OCI-LY7 (cell line): ENCODE measurements at regions not wholly inside any gene's neighbourhood (a gene's known extent, or its start where the extent isn't known, plus 50 kb on each side); places are given as distances from the start of the nearest gene placed in this dataset.

Source experiments
- BruUV-seq: library from RNA; stranded (reverse); fragments of 400-500 nt; replicated peaks from 2 replicates; lab custom pipeline; 2021; lab: Mats Ljungman, UMichigan
- CTCF ChIA-PET: fragments of 300-600 bp; sonication (Branson Sonifier 250); formaldehyde crosslinking; loops from one replicate; lab custom pipeline; 2022; ENCODE audit warnings: antibody characterized with exemption; ENCODE audit not compliant: unreplicated experiment; lab: Charles Lee
- POLR2A ChIA-PET: fragments of 300-600 bp; sonication (Branson Sonifier 250); formaldehyde crosslinking; loops from one replicate; lab custom pipeline; 2022; ENCODE audit warnings: antibody characterized with exemption; lab: Charles Lee
- DNase-seq: peaks from one replicate; pipeline ENCODE4 v3.0.0-alpha.2; 2015; ENCODE audit warnings: low spot score
- H2AFZ ChIP-seq: fragments of 200-600 bp; sonication (generic), shearing (Covaris generic); 2 replicates; pipeline ENCODE4 v1.6.1; 2014; ENCODE audit warnings: mild to moderate bottlenecking, antibody characterized with exemption, low read length, moderate library complexity
- H3K27ac ChIP-seq: fragments of 200-600 bp; sonication (generic); 2 replicates; pipeline ENCODE4 v1.5.1; 2014; ENCODE audit warnings: mixed run types, low read depth, mild to moderate bottlenecking, moderate library complexity, low read length, inconsistent platforms; ENCODE audit not compliant: poor library complexity, severe bottlenecking
- H3K36me3 ChIP-seq: fragments of 200-600 bp; sonication (generic); 2 replicates; pipeline ENCODE4 v1.6.1; 2014; ENCODE audit warnings: mild to moderate bottlenecking, antibody characterized with exemption, low read length, moderate library complexity, mixed read lengths; ENCODE audit not compliant: insufficient read depth
- H3K4me1 ChIP-seq: fragments of 200-600 bp; sonication (generic); 2 replicates; pipeline ENCODE4 v1.5.1; 2014; ENCODE audit warnings: mild to moderate bottlenecking, low read length; ENCODE audit not compliant: insufficient read depth, poor library complexity, severe bottlenecking
- H3K4me2 ChIP-seq: fragments of 200-600 bp; sonication (generic); 2 replicates; pipeline ENCODE4 v1.6.1; 2014; ENCODE audit warnings: mild to moderate bottlenecking, low read length
- H3K4me3 ChIP-seq: fragments of 200-600 bp; sonication (generic); 2 replicates; pipeline ENCODE4 v1.5.1; 2014; ENCODE audit warnings: mild to moderate bottlenecking, low read depth, low read length; ENCODE audit not compliant: poor library complexity, severe bottlenecking
- H3K79me2 ChIP-seq: fragments of 200-600 bp; sonication (generic); 2 replicates; pipeline ENCODE4 v1.6.1; 2016; ENCODE audit warnings: low read depth, mild to moderate bottlenecking, low read length, moderate library complexity, mixed read lengths; ENCODE audit not compliant: insufficient read depth
- H3K9me2 ChIP-seq: fragments of 200-600 bp; sonication (generic); 2 replicates; pipeline ENCODE4 v1.6.1; 2016; ENCODE audit warnings: mild to moderate bottlenecking, low read length, mixed read lengths; ENCODE audit not compliant: insufficient read depth
- H3K9me3 ChIP-seq: fragments of 200-600 bp; sonication (generic); 2 replicates; pipeline ENCODE4 v1.6.1; 2014; ENCODE audit warnings: mild to moderate bottlenecking, mixed run types, low read length, mixed read lengths
- H4K20me1 ChIP-seq: fragments of 200-600 bp; sonication (generic); 2 replicates; pipeline ENCODE4 v1.6.1; 2014; ENCODE audit warnings: mild to moderate bottlenecking, antibody characterized with exemption, low read length, moderate library complexity, mixed read lengths; ENCODE audit not compliant: insufficient read depth
- EZH2phosphoT487 ChIP-seq: fragments of 200-600 bp; sonication (generic); IDR thresholded peaks from 2 replicates; pipeline ENCODE4 v1.6.1; 2018; ENCODE audit warnings: low read depth, borderline replicate concordance, mild to moderate bottlenecking, mixed run types, antibody characterized with exemption, low read length, moderate library complexity, mixed read lengths
- intact Hi-C: fragments of 100-400 bp; cut with micrococcal nuclease; formaldehyde crosslinking; loops from one replicate; pipeline ENCODE4 v1.10.0; 2022; ENCODE audit not compliant: unreplicated experiment
- TF ChIP-seq, protein P1 (sequence below): fragments of 200-600 bp; sonication (generic); conservative IDR thresholded peaks from 2 replicates; pipeline ENCODE4 v1.5.1; 2014; ENCODE audit warnings: mild to moderate bottlenecking, antibody characterized with exemption, low read length, moderate library complexity, mixed read lengths

DNA sequence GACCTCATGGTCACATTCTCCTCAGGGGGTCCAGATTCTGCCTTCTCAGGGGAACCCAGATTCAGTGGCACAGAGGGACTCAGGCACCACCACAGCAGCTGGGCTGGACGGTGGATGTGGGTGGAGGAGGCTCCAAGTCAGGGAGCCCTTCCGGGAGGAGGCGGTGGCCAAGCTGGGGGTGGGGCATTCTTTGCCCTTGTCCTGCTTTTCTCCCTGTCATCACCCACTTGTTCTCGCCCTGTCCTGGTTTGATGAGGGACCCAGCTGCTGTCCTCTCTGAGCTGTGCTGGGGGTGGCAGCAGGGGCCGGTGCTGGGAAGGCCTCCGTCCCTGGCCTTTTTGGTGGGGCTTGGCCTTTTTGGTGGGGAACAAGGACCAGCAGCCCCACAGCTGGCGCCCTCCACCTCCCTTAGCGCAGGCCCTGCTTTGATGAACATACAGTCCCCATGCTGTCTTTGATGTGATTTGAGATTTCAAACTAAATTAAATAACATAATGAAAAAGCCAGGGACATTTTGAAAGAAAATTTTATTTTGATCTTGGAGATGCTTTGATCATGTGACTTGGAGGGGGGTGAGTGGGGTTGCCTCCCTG is 1168.2 kb downstream of the BRD1 start:
- H3K27ac ChIP-seq = no peak overlapping the region
- DNase-seq = no peak
- H3K4me1 ChIP-seq = no peaks in the 10 kb centered on the region
- TF ChIP-seq EZH2phosphoT487 = no peak
- TF ChIP-seq, protein P1, sequence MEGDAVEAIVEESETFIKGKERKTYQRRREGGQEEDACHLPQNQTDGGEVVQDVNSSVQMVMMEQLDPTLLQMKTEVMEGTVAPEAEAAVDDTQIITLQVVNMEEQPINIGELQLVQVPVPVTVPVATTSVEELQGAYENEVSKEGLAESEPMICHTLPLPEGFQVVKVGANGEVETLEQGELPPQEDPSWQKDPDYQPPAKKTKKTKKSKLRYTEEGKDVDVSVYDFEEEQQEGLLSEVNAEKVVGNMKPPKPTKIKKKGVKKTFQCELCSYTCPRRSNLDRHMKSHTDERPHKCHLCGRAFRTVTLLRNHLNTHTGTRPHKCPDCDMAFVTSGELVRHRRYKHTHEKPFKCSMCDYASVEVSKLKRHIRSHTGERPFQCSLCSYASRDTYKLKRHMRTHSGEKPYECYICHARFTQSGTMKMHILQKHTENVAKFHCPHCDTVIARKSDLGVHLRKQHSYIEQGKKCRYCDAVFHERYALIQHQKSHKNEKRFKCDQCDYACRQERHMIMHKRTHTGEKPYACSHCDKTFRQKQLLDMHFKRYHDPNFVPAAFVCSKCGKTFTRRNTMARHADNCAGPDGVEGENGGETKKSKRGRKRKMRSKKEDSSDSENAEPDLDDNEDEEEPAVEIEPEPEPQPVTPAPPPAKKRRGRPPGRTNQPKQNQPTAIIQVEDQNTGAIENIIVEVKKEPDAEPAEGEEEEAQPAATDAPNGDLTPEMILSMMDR = no peak
- H2AFZ ChIP-seq = no peak overlapping the region
- H3K79me2 ChIP-seq = no peaks in the 10 kb centered on the region
- no peaks in the 10 kb centered on the region for H3K36me3 ChIP-seq
- no peak overlapping the region for H3K4me2 ChIP-seq
- H3K4me3 ChIP-seq = no peak overlapping the region
- intact Hi-C loops = no loop called here
- POLR2A ChIA-PET = no interaction called here
- no TSS peak for BruUV-seq
- CTCF ChIA-PET = no interaction called here
- H4K20me1 ChIP-seq = no peaks in the 10 kb centered on the region
- H3K9me2 ChIP-seq = no peaks in the 10 kb centered on the region
- H3K9me3 ChIP-seq = peaks cover 13% of the 10 kb centered on the region; the same call in 1 of the 2 replicates

- Histone ChIP-seq H3K9me3 (peaks cover 9% of the 10 kb centered on the region; the same call in 1 of the 2 replicates), H3K4me2 (no peak overlapping the region), H4K20me1 (no peaks in the 10 kb centered on the region), H3K4me1 (no peaks in the 10 kb centered on the region), H3K4me3 (no peak overlapping the region), H3K27ac (no peak overlapping the region), H3K36me3 (no peaks in the 10 kb centered on the region), H3K79me2 (no peaks in the 10 kb centered on the region), H3K9me2 (no peaks in the 10 kb centered on the region), H2AFZ (no peak overlapping the region)
- CTCF ChIA-PET = no interaction called here
- intact Hi-C loops = no loop called here
- POLR2A ChIA-PET = no interaction called here
- no peak for DNase-seq
- no peak for TF ChIP-seq EZH2phosphoT487
- TF ChIP-seq, protein P1 = no peak
- BruUV-seq = no TSS peak
Measured at GRCh38 chr22:48658871-48659270, 1168.8 kb downstream of the BRD1 start.

- intact Hi-C loops = no loop called here
- H3K4me2 ChIP-seq = no peak overlapping the region
Measured at GRCh38 chr22:48658246-48658645, 1169.4 kb downstream of the BRD1 start.

More at GRCh38 chr22:48658246-48658645, 1169.4 kb downstream of the BRD1 start:
- Histone ChIP-seq H3K79me2 (no peaks in the 10 kb centered on the region), H3K9me3 (peaks cover 2% of the 10 kb centered on the region; the same call in 1 of the 2 replicates), H3K9me2 (no peaks in the 10 kb centered on the region), H2AFZ (no peak overlapping the region), H3K4me1 (no peaks in the 10 kb centered on the region), H3K27ac (no peak overlapping the region), H3K4me3 (no peak overlapping the region), H4K20me1 (no peaks in the 10 kb centered on the region), H3K36me3 (no peaks in the 10 kb centered on the region)
- DNase-seq = no peak
- TF ChIP-seq EZH2phosphoT487 = no peak
- TF ChIP-seq, protein P1 = no peak
- ChIA-PET CTCF (no interaction called here), POLR2A (no interaction called here)
- BruUV-seq = no TSS peak
